ENCODE measurements at regions not wholly inside any gene's neighbourhood (a gene's known extent, or its start where the extent isn't known, plus 50 kb on each side); places are given as distances from the start of the nearest gene placed in this dataset.

GRCh38 chr6:134495203-134495889 is 177.4 kb upstream of the SGK1 start:
- DNase-seq (ENCODE audit: low read depth in 2 of 2): no peak

GRCh38 chr6:134493789-134494188 is 175.9 kb upstream of the SGK1 start:
- no peak for DNase-seq (ENCODE audit: low read depth in 2 of 2)

GRCh38 chr6:134491477-134491876 is 173.6 kb upstream of the SGK1 start:
- no peak for DNase-seq (ENCODE audit: low read depth in 2 of 2)

GRCh38 chr6:134482593-134483270 is 164.8 kb upstream of the SGK1 start:
- no peak for DNase-seq (ENCODE audit: low read depth in 2 of 2)

GRCh38 chr6:134481966-134482365 is 164.1 kb upstream of the SGK1 start:
- no peak for DNase-seq (ENCODE audit: low read depth in 2 of 2)

- no peak for DNase-seq (ENCODE audit: low read depth in 2 of 2)
Measured at GRCh38 chr6:134480593-134480992, 162.7 kb upstream of the SGK1 start.

- DNase-seq (ENCODE audit: low read depth in 2 of 2): no peak
Measured at GRCh38 chr6:134478764-134479399, 161.0 kb upstream of the SGK1 start.

GRCh38 chr6:134477991-134478635 is 160.2 kb upstream of the SGK1 start:
- DNase-seq (ENCODE audit: low read depth in 2 of 2): no peak

- DNase-seq (ENCODE audit: low read depth in 2 of 2): no peak
Measured at GRCh38 chr6:134474955-134475354, 157.0 kb upstream of the SGK1 start.

- no peak for DNase-seq (ENCODE audit: low read depth in 2 of 2)
Measured at GRCh38 chr6:134472661-134473060, 154.7 kb upstream of the SGK1 start.

GRCh38 chr6:134472046-134472445 is 154.1 kb upstream of the SGK1 start:
- no peak for DNase-seq (ENCODE audit: low read depth in 2 of 2)

GRCh38 chr6:134470457-134470975 is 152.6 kb upstream of the SGK1 start:
- DNase-seq (ENCODE audit: low read depth in 2 of 2): no peak

- DNase-seq (ENCODE audit: low read depth in 2 of 2): no peak
Measured at GRCh38 chr6:134469702-134470456, 152.0 kb upstream of the SGK1 start.

GRCh38 chr6:134468633-134469032 is 150.7 kb upstream of the SGK1 start:
- DNase-seq (ENCODE audit: low read depth in 2 of 2): no peak

- no peak for DNase-seq (ENCODE audit: low read depth in 2 of 2)
Measured at GRCh38 chr6:134467620-134468019, 149.7 kb upstream of the SGK1 start.

- DNase-seq (ENCODE audit: low read depth in 2 of 2): no peak
Measured at GRCh38 chr6:134466771-134467525, 149.0 kb upstream of the SGK1 start.

- DNase-seq (ENCODE audit: low read depth in 2 of 2): no peak
Measured at GRCh38 chr6:134464690-134465411, 146.9 kb upstream of the SGK1 start.

GRCh38 chr6:134458857-134459657 is 141.1 kb upstream of the SGK1 start:
- DNase-seq (ENCODE audit: low read depth in 2 of 2): no peak

- DNase-seq (ENCODE audit: low read depth in 2 of 2): no peak
Measured at GRCh38 chr6:134457941-134458340, 140.0 kb upstream of the SGK1 start.

Measured in stimulated activated CD8-positive, alpha-beta memory T cell treated with anti-CD3 and anti-CD28 coated beads, Interleukin-15, amount 100 ng/mL, for 48 hours (primary cell).